Neural cell (in vitro differentiated cells): ENCODE measurements at regions not wholly inside any gene's neighbourhood (a gene's known extent, or its start where the extent isn't known, plus 50 kb on each side); places are given as distances from the start of the nearest gene placed in this dataset.

ENCODE experiments used
- H2AFZ ChIP-seq: fragments of 200-600, 300-800 bp; sonication (generic), shearing (Covaris generic); 2 replicates; pipeline ENCODE4 v1.6.0; 2014; ENCODE audit warnings: low read depth, mild to moderate bottlenecking, antibody characterized with exemption, low read length, moderate library complexity
- H3F3A ChIP-seq: fragments of 200-600 bp; shearing (Covaris generic); 2 replicates; pipeline ENCODE4 v1.6.1; 2016; ENCODE audit warnings: mild to moderate bottlenecking, moderate library complexity, mixed read lengths, antibody characterized with exemption, low read length; ENCODE audit not compliant: insufficient read depth, poor library complexity, severe bottlenecking
- H3K27ac ChIP-seq: fragments of 200-600, 300-800 bp; sonication (generic), shearing (Covaris generic); 2 replicates; pipeline ENCODE4 v1.5.1; 2014; ENCODE audit warnings: mild to moderate bottlenecking, low read length, moderate library complexity
- H3K27me3 ChIP-seq: fragments of 300-800, 200-600 bp; sonication (generic), shearing (Covaris generic); 2 replicates; pipeline ENCODE4 v1.6.0; 2014; ENCODE audit warnings: mild to moderate bottlenecking, low read depth, low read length, moderate library complexity; ENCODE audit not compliant: insufficient read depth
- H3K36me3 ChIP-seq: fragments of 300-800, 200-600 bp; sonication (generic), shearing (Covaris generic); 2 replicates; pipeline ENCODE4 v1.5.1; 2014; ENCODE audit warnings: mild to moderate bottlenecking, antibody characterized with exemption, low read length, moderate library complexity; ENCODE audit not compliant: insufficient read depth
- H3K4me2 ChIP-seq: fragments of 300-800, 200-600 bp; sonication (generic), shearing (Covaris generic); 2 replicates; pipeline ENCODE4 v1.6.0; 2014; ENCODE audit warnings: mild to moderate bottlenecking, low read length
- H3K4me3 ChIP-seq: fragments of 300-800, 200-600 bp; sonication (generic), shearing (Covaris generic); 2 replicates; pipeline ENCODE4 v1.5.1; 2014; ENCODE audit warnings: mild to moderate bottlenecking, low read length, moderate library complexity
- H3K79me2 ChIP-seq: fragments of 200-600 bp; shearing (Covaris generic); replicated peaks from 2 replicates; pipeline ENCODE4 v1.6.0; 2014; ENCODE audit warnings: mild to moderate bottlenecking, low read length, moderate library complexity; ENCODE audit not compliant: insufficient read depth
- H3K9ac ChIP-seq: fragments of 300-800, 200-600 bp; sonication (generic), shearing (Covaris generic); 2 replicates; pipeline ENCODE4 v1.6.1; 2016; ENCODE audit warnings: mild to moderate bottlenecking, low read length, mixed read lengths
- H3K9me2 ChIP-seq: fragments of 200-600 bp; shearing (Covaris generic); 2 replicates; pipeline ENCODE4 v1.6.1; 2016; ENCODE audit warnings: mild to moderate bottlenecking, low read length, mixed read lengths; ENCODE audit not compliant: insufficient read depth
- H3K9me3 ChIP-seq: fragments of 200-600, 300-800 bp; sonication (generic), shearing (Covaris generic); 2 replicates; pipeline ENCODE4 v1.6.1; 2016; ENCODE audit warnings: mild to moderate bottlenecking, mixed run types, low read length, moderate library complexity, mixed read lengths
- H4K20me1 ChIP-seq: fragments of 200-600 bp; shearing (Covaris generic); 2 replicates; pipeline ENCODE4 v1.6.1; 2016; ENCODE audit warnings: mild to moderate bottlenecking, mixed run types; ENCODE audit not compliant: insufficient read depth
- CTCF ChIP-seq: fragments of 450-650 bp; IDR thresholded peaks from 2 replicates; pipeline ENCODE4 v1.5.1; 2014; ENCODE audit warnings: antibody characterized with exemption, mild to moderate bottlenecking, moderate library complexity; ENCODE audit not compliant: poor library complexity, severe bottlenecking
- EP300 ChIP-seq: fragments of 450-650 bp; conservative IDR thresholded peaks from 2 replicates; pipeline ENCODE4 v1.6.1; 2014; ENCODE audit warnings: antibody characterized with exemption, mild to moderate bottlenecking, moderate library complexity; ENCODE audit not compliant: poor library complexity, severe bottlenecking
- EZH2 ChIP-seq: fragments of 200-600, 300-800 bp; shearing (Covaris generic), sonication (generic); IDR thresholded peaks from 2 replicates; pipeline ENCODE4 v1.6.1; 2014; ENCODE audit warnings: antibody characterized with exemption, low read length, borderline replicate concordance, mild to moderate bottlenecking; ENCODE audit not compliant: insufficient read depth, poor library complexity, severe bottlenecking
- MXI1 ChIP-seq: fragments of 450-650 bp; conservative IDR thresholded peaks from 2 replicates; pipeline ENCODE4 v1.6.1; 2014; ENCODE audit warnings: antibody characterized with exemption, mild to moderate bottlenecking; ENCODE audit not compliant: poor library complexity, severe bottlenecking
- POLR2AphosphoS5 ChIP-seq: IDR thresholded peaks from 2 replicates; pipeline ENCODE4 v1.6.1; 2012
- RAD21 ChIP-seq: fragments of 450-650 bp; conservative IDR thresholded peaks from 2 replicates; pipeline ENCODE4 v1.6.1; 2014; ENCODE audit warnings: antibody characterized with exemption, mild to moderate bottlenecking, moderate library complexity
- REST ChIP-seq: IDR thresholded peaks from 2 replicates; pipeline ENCODE4 v1.6.1; 2012; ENCODE audit warnings: borderline replicate concordance
- SMC3 ChIP-seq: fragments of 450-650 bp; conservative IDR thresholded peaks from 2 replicates; pipeline ENCODE4 v1.6.1; 2014; ENCODE audit warnings: antibody characterized with exemption, mild to moderate bottlenecking, moderate library complexity; ENCODE audit not compliant: poor library complexity
- TAF1 ChIP-seq: IDR thresholded peaks from 2 replicates; pipeline ENCODE4 v1.6.1; 2012; ENCODE audit warnings: low read depth

GRCh38 chr1:90357995-90358394 lies 359.1 kb downstream of the BARHL2 start:
- TF ChIP-seq TAF1 (no peak), EZH2 (no peak), MXI1 (no peak), POLR2AphosphoS5 (no peak), RAD21 (no peak), SMC3 (no peak), CTCF (no peak), REST (no peak), EP300 (no peak)
- Histone ChIP-seq H2AFZ (no peak overlapping the region), H3K79me2 (no peaks in the 10 kb centered on the region), H3F3A (no peaks in the 10 kb centered on the region), H4K20me1 (no peaks in the 10 kb centered on the region), H3K27me3 (no peaks in the 10 kb centered on the region), H3K9me2 (no peaks in the 10 kb centered on the region), H3K9ac (no peak overlapping the region), H3K4me3 (no peak overlapping the region), H3K27ac (no peak overlapping the region), H3K4me2 (no peak overlapping the region), H3K9me3 (no peaks in the 10 kb centered on the region), H3K36me3 (no peaks in the 10 kb centered on the region)

- Histone ChIP-seq H3K4me2 (no peak overlapping the region), H3K79me2 (no peaks in the 10 kb centered on the region), H3K9me3 (no peaks in the 10 kb centered on the region), H3K4me3 (no peak overlapping the region), H3K9me2 (no peaks in the 10 kb centered on the region), H3K27ac (no peak overlapping the region), H3F3A (no peaks in the 10 kb centered on the region), H3K9ac (no peak overlapping the region), H3K36me3 (no peaks in the 10 kb centered on the region), H4K20me1 (no peaks in the 10 kb centered on the region), H2AFZ (no peak overlapping the region), H3K27me3 (no peaks in the 10 kb centered on the region)
- no peak for TF ChIP-seq MXI1
- TF ChIP-seq EZH2: no peak
- no peak for TF ChIP-seq TAF1
Observed at GRCh38 chr1:90356991-90357390, 360.1 kb downstream of the BARHL2 start.

- Histone ChIP-seq H3K4me3 (no peak overlapping the region), H3K27ac (no peak overlapping the region), H3F3A (no peaks in the 10 kb centered on the region), H3K4me2 (no peak overlapping the region), H3K9me3 (no peaks in the 10 kb centered on the region), H2AFZ (no peak overlapping the region), H3K27me3 (no peaks in the 10 kb centered on the region), H4K20me1 (no peaks in the 10 kb centered on the region), H3K9me2 (no peaks in the 10 kb centered on the region), H3K79me2 (no peaks in the 10 kb centered on the region), H3K9ac (no peak overlapping the region), H3K36me3 (no peaks in the 10 kb centered on the region)
- TF ChIP-seq TAF1: no peak
- TF ChIP-seq RAD21: no peak
- TF ChIP-seq EP300: no peak
- no peak for TF ChIP-seq EZH2
- TF ChIP-seq SMC3: no peak
- TF ChIP-seq REST: no peak
- no peak for TF ChIP-seq MXI1
Observed at GRCh38 chr1:90356101-90356500, 361.0 kb downstream of the BARHL2 start.
